Inferior parietal cortex (tissue), 1 donor: ENCODE measurements at regions not wholly inside any gene's neighbourhood (a gene's known extent, or its start where the extent isn't known, plus 50 kb on each side); places are given as distances from the start of the nearest gene placed in this dataset.

Source experiments
- DNase-seq: peaks from one replicate; pipeline ENCODE4 v3.0.0-alpha.2; 2016; ENCODE audit errors: extremely low spot score

- no peak for DNase-seq
These were observed 59.3 kb upstream of the DIO3 start for GRCh38 chr14:101501858-101502615.

- peak; percentile 32 for DNase-seq
These were observed 58.4 kb upstream of the DIO3 start for GRCh38 chr14:101502761-101503392.

GRCh38 chr14:101503431-101504095 is 57.7 kb upstream of the DIO3 start:
- no peak for DNase-seq

GRCh38 chr14:101504096-101504948 is 57.0 kb upstream of the DIO3 start:
- DNase-seq: no peak

DNA sequence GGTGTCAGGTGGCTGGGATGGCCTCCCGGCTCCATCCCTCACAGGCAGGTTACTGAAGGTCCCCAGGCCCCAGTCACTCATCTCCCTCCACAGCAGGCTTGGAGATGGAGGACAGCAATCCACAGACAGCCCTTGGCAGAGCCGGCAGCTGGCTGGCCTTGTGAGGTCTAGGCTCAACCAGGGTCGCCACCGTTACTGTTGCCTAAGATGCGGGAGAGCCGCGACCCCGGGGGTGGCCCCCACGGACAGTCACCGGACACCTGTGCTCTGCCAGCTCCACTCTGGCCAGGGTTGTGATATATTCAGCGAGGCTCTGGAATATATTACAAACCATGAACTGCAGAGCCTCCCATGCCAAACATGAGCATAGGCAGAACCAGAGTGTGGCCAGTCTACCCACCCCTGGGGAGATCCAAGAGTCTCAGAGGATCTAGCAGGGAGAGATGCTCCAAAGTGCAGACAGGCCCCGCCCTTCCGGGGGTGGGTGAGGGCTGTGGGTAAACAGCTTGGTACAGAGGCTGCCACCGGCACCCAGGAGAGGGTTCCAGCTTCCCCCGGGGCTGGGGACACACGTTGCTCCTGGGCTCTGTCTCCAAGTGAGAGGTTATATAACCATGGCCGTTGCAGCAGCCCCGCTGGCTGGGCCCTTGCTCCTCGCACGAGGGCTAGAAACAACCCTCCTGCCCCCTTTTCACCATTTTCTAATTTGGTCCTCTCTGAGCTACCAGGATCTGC is 55.9 kb upstream of the DIO3 start:
- DNase-seq: no peak

DNA sequence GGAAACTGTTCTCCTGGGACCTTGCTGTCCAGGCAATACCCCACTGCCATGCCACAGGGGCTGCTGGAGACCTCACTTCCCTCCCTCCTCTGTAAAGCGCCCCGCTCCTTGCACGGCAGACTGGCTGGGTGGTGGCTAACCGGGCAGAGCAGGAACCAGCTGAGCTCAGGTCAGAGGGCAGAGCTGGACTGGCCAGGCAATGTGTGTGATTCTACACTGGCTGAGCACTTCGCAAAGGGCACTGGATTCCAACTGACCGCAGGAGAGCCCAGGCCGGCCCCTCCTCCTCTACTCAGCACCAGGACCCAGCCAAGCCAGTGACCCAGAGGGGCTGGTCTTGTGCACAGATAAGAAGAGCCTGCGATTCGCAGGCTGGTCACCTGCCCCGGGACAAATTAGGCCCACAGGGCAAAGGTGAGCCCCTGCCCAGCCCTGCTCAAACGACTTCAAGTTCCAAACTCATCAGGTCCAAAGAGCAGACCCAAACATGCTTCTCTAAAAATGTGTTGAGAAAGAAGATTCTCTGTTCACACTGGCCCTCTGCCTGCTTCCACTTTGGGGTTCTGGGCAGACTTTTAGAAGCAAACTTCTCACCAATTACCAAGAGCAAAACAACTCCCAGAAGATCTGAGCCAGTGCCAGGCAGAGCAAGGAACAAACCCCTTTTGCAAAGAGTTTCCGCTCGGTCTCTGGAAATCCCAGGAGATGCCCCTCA is 54.9 kb upstream of the DIO3 start:
- DNase-seq: no peak

GRCh38 chr14:101506926-101507835 is 54.1 kb upstream of the DIO3 start:
- no peak for DNase-seq

DNA sequence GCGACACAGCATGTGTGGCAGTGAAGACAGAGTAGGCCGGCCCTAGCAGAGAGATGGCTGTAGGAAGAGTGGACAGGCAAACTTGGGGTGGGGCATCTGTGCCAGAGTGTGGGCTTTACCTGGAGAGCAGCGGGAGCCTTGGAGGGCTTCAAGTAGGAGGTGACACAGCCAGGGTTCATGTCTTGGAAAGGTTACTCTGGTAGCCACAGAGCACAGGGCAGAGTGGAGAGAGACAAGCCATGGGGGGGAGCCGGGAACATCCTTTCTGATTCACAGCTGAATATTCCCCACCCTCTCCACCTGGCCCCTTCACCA is 53.5 kb upstream of the DIO3 start:
- no peak for DNase-seq

DNA sequence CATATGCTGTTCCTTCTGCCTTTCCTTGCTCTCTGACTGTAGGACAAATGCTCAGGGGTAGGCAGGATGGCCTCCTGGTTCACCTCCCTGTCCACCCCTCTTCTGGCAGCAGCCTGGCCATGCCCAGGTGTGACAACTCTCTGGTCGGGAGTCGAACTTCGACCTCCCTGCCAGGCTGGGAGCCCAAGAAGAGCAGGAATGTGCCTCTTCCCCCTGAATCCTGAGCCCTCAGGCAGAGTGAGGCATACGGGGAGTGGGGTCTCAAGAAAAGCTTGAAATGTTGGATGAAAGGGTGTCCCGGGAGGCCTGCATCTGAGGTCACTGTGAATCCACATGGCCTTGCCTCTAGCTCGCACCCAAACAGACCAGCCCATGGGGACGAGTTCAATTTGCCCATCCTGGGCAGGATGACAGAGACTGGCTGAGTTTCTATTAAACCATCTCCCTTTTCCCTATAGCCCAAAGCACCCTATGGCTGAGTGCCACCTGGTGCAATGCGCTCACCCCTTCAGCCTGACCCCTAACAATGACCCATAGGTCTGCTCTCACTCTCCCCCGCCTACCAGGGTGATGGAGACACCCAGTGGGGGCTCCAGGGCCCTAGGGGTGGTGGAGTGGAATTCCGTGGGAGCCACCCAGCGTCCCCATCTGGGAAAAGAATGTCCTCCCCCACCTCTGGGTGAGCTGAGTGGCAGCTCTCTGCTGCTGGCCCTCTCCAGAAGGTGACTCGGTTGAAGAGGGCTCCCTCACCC is 52.9 kb upstream of the DIO3 start:
- DNase-seq: no peak

GRCh38 chr14:101508948-101509729 is 52.2 kb upstream of the DIO3 start:
- DNase-seq: no peak

DNA sequence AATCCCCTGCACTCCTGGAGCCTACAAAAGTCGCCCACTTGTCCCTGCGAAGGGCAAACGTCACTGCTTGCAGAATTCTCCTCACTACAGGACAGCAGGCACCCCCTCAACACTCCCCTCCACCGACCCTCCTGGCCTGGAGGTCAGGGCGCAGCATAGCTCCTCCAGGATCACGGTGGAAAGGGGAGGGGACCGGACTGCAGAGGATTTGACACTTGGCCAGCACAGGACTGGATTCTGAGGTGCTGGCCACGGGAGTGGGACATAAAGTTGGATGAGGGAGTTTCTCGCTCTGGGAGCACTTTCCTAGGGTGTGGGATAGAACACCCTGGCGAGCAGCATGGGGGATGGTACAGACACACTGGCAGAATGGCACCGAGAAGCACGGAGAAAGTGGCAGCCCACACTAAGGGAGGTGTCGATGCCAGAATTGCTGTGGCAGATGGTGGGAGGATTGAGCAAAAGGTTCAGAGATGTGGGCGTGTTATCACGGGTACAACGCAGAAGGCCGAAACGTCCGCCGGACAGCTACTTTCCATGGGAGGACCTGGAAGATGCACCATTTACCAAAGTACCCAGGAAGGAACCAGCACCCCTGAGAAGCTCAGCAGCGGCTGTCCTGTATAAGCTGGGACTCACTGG is 51.4 kb upstream of the DIO3 start:
- no peak for DNase-seq

DNA sequence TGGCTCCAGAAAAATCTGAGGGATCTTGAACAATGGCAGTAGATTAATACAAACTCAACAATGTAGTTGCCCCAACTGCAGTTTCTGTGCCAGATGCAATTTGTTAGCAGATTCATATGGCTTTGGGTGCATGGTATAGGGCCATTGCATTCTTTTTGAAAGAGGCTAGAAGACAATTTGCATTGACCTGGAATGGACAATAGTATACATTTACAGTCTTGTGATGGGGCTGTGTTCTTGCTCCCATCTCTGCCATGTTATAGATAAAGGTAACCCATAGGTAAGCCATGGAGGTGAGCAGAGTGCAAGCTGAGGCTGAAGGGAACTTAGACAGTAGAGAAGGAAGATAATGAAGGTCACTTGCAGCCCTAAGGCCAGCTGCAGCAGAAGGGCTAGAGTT is 50.1 kb upstream of the DIO3 start:
- no peak for DNase-seq
